H1 (cell line): ENCODE measurements at regions not wholly inside any gene's neighbourhood (a gene's known extent, or its start where the extent isn't known, plus 50 kb on each side); places are given as distances from the start of the nearest gene placed in this dataset.

ENCODE experiments used
- CTCF ChIA-PET: fragments of 300-600 bp; sonication (Branson Sonifier 250); formaldehyde crosslinking; loops from one replicate; lab custom pipeline; 2021; ENCODE audit not compliant: partially characterized antibody; lab: Charles Lee
- POLR2A ChIA-PET: fragments of 300-600 bp; sonication (Branson Sonifier 250); formaldehyde crosslinking; loops from one replicate; lab custom pipeline; 2021; ENCODE audit warnings: inconsistent platforms; ENCODE audit not compliant: partially characterized antibody; lab: Charles Lee
- DNase-seq, 2 experiments: peaks; one replicate each; pipeline versions ENCODE4 v3.0.0 to v3.0.0-alpha.2; 2010 to 2022; ENCODE audit warnings: low spot score in 2 of 2, low read depth in 1 of 2, mixed read lengths in 1 of 2
- FAIRE-seq: peaks from 2 replicates; lab custom pipeline; 2011; peaks lifted over from hg19 to GRCh38; lab: Jason Lieb, UNC
- H2AFZ ChIP-seq: 2 replicates; pipeline ENCODE4 v1.8.1; 2012; ENCODE audit warnings: low read length, inconsistent platforms
- H2AK5ac ChIP-seq: 2 replicates; pipeline ENCODE4 v1.6.1; 2013; ENCODE audit warnings: low read depth, low read length
- H2BK120ac ChIP-seq: replicated peaks from 2 replicates; pipeline ENCODE3; 2013; ENCODE audit warnings: low read depth, low read length, inconsistent platforms
- H2BK12ac ChIP-seq: 2 replicates; pipeline ENCODE4 v1.6.1; 2013; ENCODE audit warnings: low read depth, low read length
- H2BK15ac ChIP-seq: 2 replicates; pipeline ENCODE4 v1.6.1; 2013; ENCODE audit warnings: low read length
- H2BK20ac ChIP-seq: 2 replicates; pipeline ENCODE4 v1.6.1; 2013; ENCODE audit warnings: low read length
- H2BK5ac ChIP-seq: 2 replicates; pipeline ENCODE4 v1.6.1; 2013; ENCODE audit warnings: low read depth, low read length
- H3K14ac ChIP-seq: 2 replicates; pipeline ENCODE4 v1.6.1; 2013; ENCODE audit warnings: inconsistent platforms; ENCODE audit not compliant: insufficient read length
- H3K18ac ChIP-seq: 2 replicates; pipeline ENCODE4 v1.6.1; 2013; ENCODE audit warnings: low read length; ENCODE audit errors: extremely low read depth
- H3K23ac ChIP-seq: 2 replicates; pipeline ENCODE4 v1.6.1; 2013; ENCODE audit warnings: inconsistent platforms; ENCODE audit not compliant: insufficient read length
- H3K23me2 ChIP-seq: 2 replicates; pipeline ENCODE4 v1.6.1; 2013; ENCODE audit warnings: low read depth, low read length
- H3K27ac ChIP-seq: 2 replicates; pipeline ENCODE4 v1.6.1; 2011; ENCODE audit warnings: low read depth, low read length, inconsistent platforms
- H3K27me3 ChIP-seq, 4 experiments: replicated peaks in 1 of 4; 1 replicate in 1 of 4; 2 replicates in 3 of 4; pipeline versions ENCODE4 v1.6.1 to v1.8.1; 2011 to 2013; ENCODE audit warnings: low read length in 3 of 4, mild to moderate bottlenecking in 3 of 4, inconsistent platforms in 2 of 4, mixed read lengths in 2 of 4, moderate library complexity in 1 of 4; ENCODE audit not compliant: control insufficient read depth in 3 of 4, insufficient read depth in 3 of 4; ENCODE audit errors: extremely low read depth in 1 of 4
- H3K36me3 ChIP-seq, 4 experiments: 2 replicates each; pipeline versions ENCODE4 v1.6.1 to v1.8.1; 2011 to 2013; ENCODE audit warnings: mild to moderate bottlenecking in 4 of 4, low read length in 3 of 4, moderate library complexity in 2 of 4, control low read depth in 1 of 4, inconsistent platforms in 1 of 4; ENCODE audit not compliant: insufficient read depth in 4 of 4, control insufficient read depth in 2 of 4
- H3K4ac ChIP-seq: replicated peaks from 2 replicates; pipeline ENCODE3; 2013; ENCODE audit warnings: low read length, low read depth, mixed read lengths, inconsistent platforms; ENCODE audit not compliant: insufficient read length
- H3K4me1 ChIP-seq, 4 experiments: replicated peaks in 1 of 4; 1 replicate in 1 of 4; 2 replicates in 3 of 4; pipeline versions ENCODE4 v1.6.1 to v1.8.1; 2011 to 2013; ENCODE audit warnings: low read length in 3 of 4, inconsistent platforms in 2 of 4, mixed read lengths in 1 of 4; ENCODE audit not compliant: insufficient read depth in 4 of 4, control insufficient read depth in 3 of 4
- H3K4me2 ChIP-seq, 2 experiments: 2 replicates each; pipeline versions ENCODE4 v1.6.1 to v1.8.1; 2011 to 2013; ENCODE audit warnings: low read depth in 2 of 2, low read length in 2 of 2, control low read depth in 1 of 2, inconsistent platforms in 1 of 2, mild to moderate bottlenecking in 1 of 2; ENCODE audit not compliant: insufficient read depth in 1 of 2
- H3K4me3 ChIP-seq, 4 experiments: fragments of 200-600, 300-600 bp in 1 of 4; sonication (generic), shearing (Covaris generic), sonication (Bioruptor Twin) in 1 of 4; 2 replicates each; pipeline versions ENCODE4 v1.5.1 to v1.8.1; 2011 to 2016; ENCODE audit warnings: low read length in 4 of 4, low read depth in 3 of 4, control low read depth in 2 of 4, inconsistent platforms in 2 of 4, mild to moderate bottlenecking in 2 of 4, mixed read lengths in 1 of 4, moderate library complexity in 1 of 4; ENCODE audit not compliant: insufficient read depth in 2 of 4; ENCODE audit errors: extremely low read depth in 1 of 4
- H3K56ac ChIP-seq: replicated peaks from 2 replicates; pipeline ENCODE3; 2013; ENCODE audit warnings: low read depth, mild to moderate bottlenecking, mixed read lengths, low read length, inconsistent platforms; ENCODE audit not compliant: insufficient read length
- H3K79me1 ChIP-seq: 2 replicates; pipeline ENCODE4 v1.6.1; 2013; ENCODE audit warnings: low read depth, low read length, control low read depth
- H3K79me2 ChIP-seq, 2 experiments: 2 replicates each; pipeline versions ENCODE4 v1.6.1 to v1.8.1; 2012 to 2013; ENCODE audit warnings: low read length in 2 of 2, mild to moderate bottlenecking in 2 of 2, inconsistent platforms in 1 of 2; ENCODE audit not compliant: insufficient read depth in 2 of 2, control insufficient read depth in 1 of 2
- H3K9ac ChIP-seq, 4 experiments: replicated peaks in 1 of 4; 1 replicate in 1 of 4; 2 replicates in 3 of 4; pipeline versions ENCODE4 v1.6.1 to v1.8.1; 2011 to 2013; ENCODE audit warnings: low read depth in 3 of 4, low read length in 3 of 4, control low read depth in 2 of 4, mild to moderate bottlenecking in 2 of 4, moderate library complexity in 2 of 4, inconsistent platforms in 1 of 4; ENCODE audit errors: extremely low read depth in 1 of 4
- H3K9me3 ChIP-seq, 2 experiments: 2 replicates each; pipeline versions ENCODE4 v1.6.1 to v1.8.1; 2012 to 2013; ENCODE audit warnings: mild to moderate bottlenecking in 2 of 2, moderate library complexity in 2 of 2, control low read depth in 1 of 2, inconsistent platforms in 1 of 2, low read depth in 1 of 2, low read length in 1 of 2, mixed read lengths in 1 of 2; ENCODE audit not compliant: insufficient read depth in 2 of 2
- H4K20me1 ChIP-seq, 2 experiments: replicated peaks in 1 of 2; 2 replicates each; pipeline versions ENCODE3 to v1.8.1; 2011 to 2013; ENCODE audit warnings: inconsistent platforms in 2 of 2, low read length in 2 of 2, mild to moderate bottlenecking in 1 of 2; ENCODE audit not compliant: insufficient read depth in 2 of 2, control insufficient read depth in 1 of 2
- H4K5ac ChIP-seq: 2 replicates; pipeline ENCODE4 v1.6.1; 2013; ENCODE audit warnings: low read length, low read depth, mixed read lengths, inconsistent platforms; ENCODE audit not compliant: insufficient read length
- H4K8ac ChIP-seq: 2 replicates; pipeline ENCODE4 v1.8.0; 2013; ENCODE audit warnings: mild to moderate bottlenecking, moderate library complexity, low read length, inconsistent platforms; ENCODE audit not compliant: insufficient read depth; ENCODE audit errors: extremely low read depth
- H4K91ac ChIP-seq: replicated peaks from 2 replicates; pipeline ENCODE3; 2013; ENCODE audit warnings: low read length, mixed read lengths, inconsistent platforms; ENCODE audit not compliant: insufficient read length
- ATF2 ChIP-seq: IDR thresholded peaks from 2 replicates; pipeline ENCODE4 v1.6.1; 2012; ENCODE audit warnings: low read length, inconsistent platforms
- BACH1 ChIP-seq: IDR thresholded peaks from 2 replicates; pipeline ENCODE4 v1.6.1; 2012; ENCODE audit warnings: low read length, improper control_type of control experiment
- BRCA1 ChIP-seq: IDR thresholded peaks from 2 replicates; pipeline ENCODE4 v1.6.1; 2012; ENCODE audit warnings: low read depth, low read length, improper control_type of control experiment
- CEBPB ChIP-seq: IDR thresholded peaks from 2 replicates; pipeline ENCODE4 v1.6.1; 2012; ENCODE audit warnings: low read depth, low read length
- FOSL1 ChIP-seq: IDR thresholded peaks from 2 replicates; pipeline ENCODE4 v1.6.1; 2011; ENCODE audit warnings: mild to moderate bottlenecking, low read depth, low read length, moderate library complexity; ENCODE audit not compliant: insufficient read depth
- GABPA ChIP-seq: IDR thresholded peaks from 2 replicates; pipeline ENCODE4 v1.6.1; 2011; ENCODE audit warnings: mild to moderate bottlenecking, low read length, moderate library complexity, borderline replicate concordance; ENCODE audit not compliant: insufficient read depth
- GTF2F1 ChIP-seq: IDR thresholded peaks from 2 replicates; pipeline ENCODE4 v1.6.1; 2012; ENCODE audit warnings: low read depth, low read length, improper control_type of control experiment, borderline replicate concordance
- HDAC6 ChIP-seq: IDR thresholded peaks from one replicate; pipeline ENCODE4 v1.7.1; 2012; ENCODE audit warnings: low read depth, mild to moderate bottlenecking, inconsistent platforms, low read length, moderate library complexity
- KDM5A ChIP-seq: fragments of 200-600 bp; IDR thresholded peaks from 2 replicates; pipeline ENCODE4 v1.7.1; 2012; ENCODE audit warnings: mild to moderate bottlenecking, low read length, inconsistent platforms, mixed read lengths
- MAFK ChIP-seq: IDR thresholded peaks from 2 replicates; pipeline ENCODE4 v1.6.1; 2012; ENCODE audit warnings: low read depth, mild to moderate bottlenecking, improper control_type of control experiment, low read length
- RBBP5 ChIP-seq: IDR thresholded peaks from 2 replicates; pipeline ENCODE4 v1.7.1; 2012; ENCODE audit warnings: low read depth, mild to moderate bottlenecking, inconsistent platforms, low read length, moderate library complexity, borderline replicate concordance
- RFX5 ChIP-seq: IDR thresholded peaks from 2 replicates; pipeline ENCODE4 v1.6.1; 2011; ENCODE audit warnings: low read depth, low read length, improper control_type of control experiment, borderline replicate concordance
- SP1 ChIP-seq: IDR thresholded peaks from 2 replicates; pipeline ENCODE4 v1.6.1; 2011; ENCODE audit warnings: low read depth, low read length
- TBP ChIP-seq: IDR thresholded peaks from 2 replicates; pipeline ENCODE4 v1.6.1; 2011; ENCODE audit warnings: low read depth, low read length, improper control_type of control experiment
- WGBS, 2 experiments: shearing (Covaris generic) in 1 of 2; methylation state at CpG; one replicate each; pipeline versions ENCODE4 v1.1.6 to v1.1.7; 2013 to 2015; ENCODE audit warnings: low lambda C conversion rate in 2 of 2, mixed read lengths in 2 of 2, inconsistent platforms in 1 of 2, low coverage in 1 of 2, missing lambda C conversion rate in 1 of 2; ENCODE audit not compliant: insufficient replicate concordance in 2 of 2, insufficient coverage in 1 of 2, insufficient read length in 1 of 2; ENCODE audit errors: extremely low coverage in 1 of 2, missing lambda C conversion rate in 1 of 2; 5-methylcytosine and 5-hydroxymethylcytosine counted together

GRCh38 chr17:62194401-62194800, 129.3 kb upstream of the MED13 start:
- Histone ChIP-seq H3K79me2 (no peaks in the 10 kb centered on the region), H3K9me3 (no peaks in the 10 kb centered on the region), H3K9ac (no peak overlapping the region), H3K23me2 (no peaks in the 10 kb centered on the region), H4K8ac (no peak overlapping the region), H3K18ac (no peak overlapping the region), H2BK12ac (no peak overlapping the region), H3K23ac (no peak overlapping the region), H2AK5ac (no peak overlapping the region), H3K27me3 (no peaks in the 10 kb centered on the region), H3K4me2 (no peak overlapping the region), H3K56ac (no peak overlapping the region), H4K91ac (no peak overlapping the region), H3K4ac (no peak overlapping the region), H2BK5ac (no peak overlapping the region), H2BK20ac (no peak overlapping the region), H2BK120ac (no peak overlapping the region), H3K14ac (no peak overlapping the region), H2AFZ (no peak overlapping the region), H3K4me3 (no peak overlapping the region), H2BK15ac (no peak overlapping the region), H3K27ac (no peak overlapping the region), H3K4me1 (no peaks in the 10 kb centered on the region), H4K5ac (no peak overlapping the region), H3K79me1 (no peaks in the 10 kb centered on the region), H3K36me3 (no peaks in the 10 kb centered on the region), H4K20me1 (no peaks in the 10 kb centered on the region)
- FAIRE-seq (no peak), DNase-seq (no peak)
- ChIA-PET CTCF (no interaction called here), POLR2A (no interaction called here)
- 85% methylated on average over 4 of the region's 4 CpGs; no CpG with 5 or more reads in 1 of the 2 experiments for WGBS, 2 experiments
- TF ChIP-seq HDAC6 (no peak), RFX5 (no peak), MAFK (no peak), BRCA1 (no peak), RBBP5 (no peak), CEBPB (no peak), BACH1 (no peak), FOSL1 (no peak), SP1 (no peak), GABPA (no peak), TBP (no peak), ATF2 (no peak), GTF2F1 (no peak), KDM5A (no peak)
